UCSD-AML1 (cell line): ENCODE measurements at regions not wholly inside any gene's neighbourhood (a gene's known extent, or its start where the extent isn't known, plus 50 kb on each side); places are given as distances from the start of the nearest gene placed in this dataset.

Source experiments
- DNase-seq: peaks from one replicate; lab custom pipeline; 2025; ENCODE audit not compliant: unreplicated experiment; lab: John Stamatoyannopoulos, UW

DNA sequence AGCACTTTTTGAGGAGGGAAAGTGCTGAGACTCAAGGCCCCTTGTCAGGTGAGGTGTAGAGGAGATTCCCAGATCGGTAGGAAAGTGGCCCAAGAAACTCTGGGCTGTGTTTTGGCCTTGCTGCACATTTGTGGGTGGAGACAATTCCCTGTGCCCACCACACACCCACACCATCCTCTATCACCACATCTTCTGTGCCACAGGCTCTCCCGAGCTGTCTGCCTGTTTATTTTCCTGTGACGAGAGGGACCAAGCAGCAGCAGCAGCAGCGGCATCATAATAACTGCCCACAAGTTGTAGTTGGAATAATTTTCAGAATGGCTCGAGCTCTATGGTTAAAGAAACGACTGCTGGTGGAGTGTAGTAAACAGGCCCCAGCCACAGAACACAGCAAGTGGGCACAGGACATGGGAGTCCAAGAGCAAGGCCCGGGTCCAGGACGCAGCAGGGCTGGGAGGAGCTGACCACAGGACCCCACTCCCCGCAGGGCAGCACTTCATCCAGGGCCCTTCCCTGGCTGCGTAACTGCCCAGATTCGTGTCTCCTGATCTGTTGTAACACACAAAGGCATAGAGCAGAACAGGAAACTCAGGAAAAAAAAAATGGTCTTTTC is 55.6 kb upstream of the BCL2L14 start:
- DNase-seq: no peak

DNA sequence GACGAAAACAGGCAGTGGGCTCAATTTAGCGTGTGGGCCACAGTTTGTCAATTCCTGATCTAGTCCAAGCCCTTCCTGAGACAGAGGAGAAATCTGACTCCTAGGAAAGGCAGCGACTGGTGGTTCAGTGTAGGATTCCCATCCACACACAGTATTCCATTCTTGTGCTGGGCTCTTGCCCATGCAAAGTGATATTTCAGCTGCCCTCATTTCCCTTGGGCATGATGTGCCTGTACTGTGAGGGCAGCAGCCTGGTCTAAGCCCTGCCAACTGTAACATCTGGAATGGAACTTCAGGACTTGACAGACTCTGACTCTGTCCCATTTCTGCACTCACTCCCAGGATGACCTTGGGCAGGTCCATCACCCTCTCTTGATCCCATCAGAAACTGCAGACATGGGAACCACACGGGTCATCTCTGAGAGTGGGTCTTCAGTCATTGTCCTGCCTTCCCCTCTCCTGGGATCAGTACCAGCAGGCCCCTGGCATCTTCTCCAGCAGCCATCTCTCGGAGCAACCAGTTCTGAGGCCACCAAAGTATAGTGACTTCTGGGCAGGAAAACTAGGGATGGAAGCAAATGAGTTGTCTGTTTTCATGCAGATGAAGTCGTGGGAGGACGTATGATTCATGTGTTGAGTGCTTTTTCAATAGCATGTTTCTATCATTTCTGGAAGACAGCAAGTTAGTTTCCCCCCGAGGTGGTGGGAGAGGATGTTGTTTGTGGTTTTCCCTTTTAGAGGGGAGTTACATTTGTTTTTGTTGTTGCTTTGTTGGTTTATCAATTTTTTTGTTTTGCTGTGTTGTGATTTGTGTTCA is 54.2 kb upstream of the BCL2L14 start:
- no peak for DNase-seq

DNA sequence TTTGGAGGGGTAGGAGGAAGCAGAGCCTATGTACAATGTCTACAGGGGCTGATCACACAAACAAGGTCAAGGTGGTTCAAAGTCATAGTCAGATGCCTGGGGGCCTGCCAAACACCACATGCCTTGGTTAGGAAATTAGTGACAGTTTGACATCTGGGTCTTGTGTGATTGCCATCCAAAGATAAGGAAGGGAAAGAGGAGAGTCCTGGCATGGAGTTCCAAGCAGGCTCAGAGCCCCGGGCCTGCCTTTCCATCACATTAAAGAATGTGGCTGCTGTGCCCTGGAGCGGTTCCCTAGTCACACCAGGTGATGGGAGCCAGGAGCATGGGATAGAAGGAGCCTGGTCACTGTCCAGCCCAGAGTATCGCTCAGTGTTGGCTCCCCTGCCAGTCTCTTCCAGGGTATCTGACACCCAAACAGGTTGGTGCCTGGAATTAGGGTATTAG is 53.6 kb upstream of the BCL2L14 start:
- no peak for DNase-seq

GRCh38 chr12:12017798-12018197 is 52.9 kb upstream of the BCL2L14 start:
- no peak for DNase-seq

DNA sequence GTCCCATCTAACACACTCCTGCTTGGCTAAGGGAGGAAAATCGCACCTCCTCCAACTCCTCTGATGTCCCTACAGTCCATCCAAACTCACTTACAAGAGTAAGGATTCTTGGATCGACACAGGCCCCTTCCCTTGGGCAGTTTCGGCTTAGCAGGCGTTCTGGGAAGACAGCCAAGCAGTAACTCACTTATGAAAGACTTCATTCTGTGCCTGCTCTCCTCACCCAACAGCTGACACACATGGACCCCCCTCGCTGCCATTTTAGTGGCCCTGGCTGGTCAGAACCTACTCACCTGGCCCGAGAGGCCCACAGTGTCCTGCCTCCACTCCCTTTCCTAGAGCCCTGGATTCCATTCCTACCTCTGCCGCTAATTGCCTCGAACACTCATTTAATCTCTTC is 52.3 kb upstream of the BCL2L14 start:
- DNase-seq: no peak

- no peak for DNase-seq
These were observed 50.9 kb upstream of the BCL2L14 start for GRCh38 chr12:12019881-12020280.

GRCh38 chr12:12020762-12021161 is 50.0 kb upstream of the BCL2L14 start:
- no peak for DNase-seq
